Stomach (tissue), 4 donors: ENCODE measurements at regions not wholly inside any gene's neighbourhood (a gene's known extent, or its start where the extent isn't known, plus 50 kb on each side); places are given as distances from the start of the nearest gene placed in this dataset.

Experiments
- CTCF ChIP-seq, 7 experiments: fragments of 450-650 bp in 4 of 7; fragments of 200-600 bp in 3 of 7; sonication (generic) in 3 of 7; IDR thresholded peaks; one replicate each; pipeline ENCODE4 v1.5.1; 2016 to 2019; ENCODE audit warnings: antibody characterized with exemption in 7 of 7, control low read depth in 2 of 7, mild to moderate bottlenecking in 1 of 7
- EP300 ChIP-seq: sonication (generic); formaldehyde crosslinking; IDR thresholded peaks from one replicate; pipeline ENCODE4 v1.6.1; 2017; ENCODE audit warnings: antibody characterized with exemption
- POLR2A ChIP-seq, 4 donors: fragments of 450-650 bp; IDR thresholded peaks; one replicate each; pipeline ENCODE4 v1.6.1; 2016; ENCODE audit warnings: antibody characterized with exemption in 4 of 4, control low read depth in 2 of 4, mild to moderate bottlenecking in 1 of 4, moderate library complexity in 1 of 4
- POLR2AphosphoS5 ChIP-seq, 3 donors: sonication (generic); formaldehyde crosslinking; IDR thresholded peaks; one replicate each; pipeline ENCODE4 v1.6.1; 2016; ENCODE audit warnings: antibody characterized with exemption in 3 of 3

DNA sequence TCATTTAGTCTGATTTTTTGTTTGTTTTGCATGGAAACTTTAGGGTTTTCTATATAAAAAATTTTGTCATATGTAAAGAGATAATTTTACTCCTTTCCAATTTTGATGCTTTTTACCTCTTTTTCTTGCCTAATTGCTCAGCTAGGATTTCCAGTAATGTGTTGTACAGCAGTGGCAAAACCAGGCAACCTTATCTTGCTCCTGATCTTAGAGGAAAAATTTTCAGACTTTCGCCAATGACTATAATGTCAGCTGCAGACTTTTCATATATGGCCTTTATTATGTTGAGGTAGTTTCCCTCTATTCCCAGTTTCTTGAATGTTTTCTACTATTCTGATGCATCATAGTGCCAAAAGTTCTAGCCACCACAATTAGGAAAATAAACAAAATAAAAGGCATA lies 126.3 kb downstream of the ALOX5 start:
- no peak for TF ChIP-seq CTCF (IDR thresholded peaks at IDR 0.05)
- TF ChIP-seq POLR2A (IDR thresholded peaks at IDR 0.05): no peak
- TF ChIP-seq EP300: no peak
- no peak for TF ChIP-seq POLR2AphosphoS5 (IDR thresholded peaks at IDR 0.05)
